ENCODE measurements at regions not wholly inside any gene's neighbourhood (a gene's known extent, or its start where the extent isn't known, plus 50 kb on each side); places are given as distances from the start of the nearest gene placed in this dataset.
"Not testable (repeated sequence)": the region's sequence is repeated elsewhere in the genome, so short reads cannot be mapped to it uniquely, and the experiment has no call there.

DNA sequence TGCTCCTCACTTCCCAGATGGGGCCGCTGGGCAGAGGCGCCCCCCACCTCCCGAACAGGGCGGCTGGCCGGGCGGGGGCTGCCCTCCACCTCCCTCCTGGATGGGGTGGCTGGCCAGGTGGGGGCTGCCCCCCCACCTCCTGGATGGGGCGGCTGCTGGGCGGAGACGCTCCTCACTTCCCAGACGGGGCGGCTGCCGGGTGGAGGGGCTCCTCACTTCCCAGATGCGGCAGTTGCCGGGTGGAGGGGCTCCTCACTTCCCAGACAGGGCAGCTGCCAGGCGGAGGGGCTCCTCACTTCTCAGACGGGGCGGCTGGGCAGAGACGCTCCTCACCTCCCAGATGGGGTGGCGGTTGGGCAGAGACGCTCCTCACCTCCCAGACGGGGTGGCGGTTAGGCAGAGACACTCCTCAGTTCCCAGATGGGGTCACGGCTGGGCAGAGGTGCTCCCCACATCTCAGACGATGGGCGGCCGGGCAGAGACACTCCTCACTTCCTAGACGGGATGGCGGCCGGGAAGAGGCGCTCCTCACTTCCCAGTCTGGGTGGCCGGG is 428.8 kb downstream of the FGF13 start:
- not testable (repeated sequence) for DNase-seq (ENCODE audit: low read depth in 2 of 2)

DNA sequence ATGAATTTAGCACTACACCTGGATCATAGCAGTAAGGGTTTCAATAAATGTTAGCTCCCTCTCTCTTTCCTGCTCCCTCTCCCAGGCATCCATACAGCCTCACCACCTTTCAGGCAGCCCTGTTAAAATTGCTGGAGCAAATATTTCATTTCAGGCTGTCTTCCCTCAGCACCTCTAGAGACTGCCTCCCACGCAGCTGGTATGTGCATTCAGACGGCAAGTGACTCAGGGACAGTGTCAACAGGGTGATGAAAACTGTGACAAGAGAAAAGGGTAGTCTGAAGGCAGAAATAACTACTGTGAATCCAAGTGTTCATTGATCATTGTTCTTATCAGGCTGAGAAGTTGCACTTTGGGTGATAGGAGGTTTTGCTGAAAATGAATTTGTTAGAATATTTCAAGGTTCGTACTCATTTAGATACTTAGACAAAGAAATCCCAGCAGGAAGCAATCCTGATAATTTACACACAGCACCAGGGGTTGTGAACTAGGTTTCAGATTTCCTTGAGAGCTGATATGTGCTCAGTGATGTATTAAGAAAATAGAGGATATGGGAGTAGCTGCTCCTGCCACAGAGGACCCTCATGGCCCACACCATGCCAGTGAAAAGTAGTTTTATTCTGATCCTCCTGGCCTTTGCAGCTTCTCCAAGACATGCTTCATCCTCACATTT is 424.2 kb downstream of the FGF13 start:
- DNase-seq (ENCODE audit: low read depth in 2 of 2) = no peak

DNA sequence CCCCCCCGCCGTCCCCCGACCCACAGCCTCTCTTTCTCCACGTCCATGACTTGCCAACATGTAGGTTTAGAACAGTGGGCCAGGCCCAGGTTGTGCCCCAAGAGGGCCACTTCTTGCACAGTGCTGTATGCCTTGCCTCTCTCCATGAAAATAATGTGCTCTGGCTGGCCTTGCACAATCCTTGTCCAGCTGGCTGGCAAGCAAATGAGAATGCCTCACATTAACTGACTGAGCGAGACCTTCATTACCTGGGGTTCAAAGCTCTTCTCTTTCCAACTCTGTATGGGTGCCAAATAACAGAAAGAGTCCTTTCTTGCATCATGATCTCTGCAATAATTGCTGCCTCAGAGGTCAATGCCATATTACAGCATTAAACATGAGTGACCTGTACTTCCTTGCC is 416.6 kb downstream of the FGF13 start:
- DNase-seq (ENCODE audit: low read depth in 2 of 2) = no peak

DNA sequence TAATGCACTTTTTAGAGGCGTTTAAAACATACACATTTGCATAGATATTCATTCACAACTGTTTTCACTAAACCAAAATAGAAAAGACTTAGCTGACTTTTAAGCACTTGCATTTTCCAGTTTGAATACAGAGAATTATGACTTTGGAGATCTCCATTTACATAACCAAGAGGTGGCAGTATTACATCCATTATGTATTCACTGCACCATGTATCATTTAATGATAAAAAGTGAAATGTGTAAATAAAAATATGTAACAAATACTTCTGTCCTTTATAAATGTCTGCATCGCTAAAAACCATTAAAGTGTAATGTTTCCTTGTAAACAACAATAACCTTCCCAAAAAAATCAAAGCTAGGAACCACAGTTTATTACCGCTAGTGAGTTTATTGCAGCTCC is 413.2 kb downstream of the FGF13 start:
- DNase-seq (ENCODE audit: low read depth in 2 of 2) = no peak

DNA sequence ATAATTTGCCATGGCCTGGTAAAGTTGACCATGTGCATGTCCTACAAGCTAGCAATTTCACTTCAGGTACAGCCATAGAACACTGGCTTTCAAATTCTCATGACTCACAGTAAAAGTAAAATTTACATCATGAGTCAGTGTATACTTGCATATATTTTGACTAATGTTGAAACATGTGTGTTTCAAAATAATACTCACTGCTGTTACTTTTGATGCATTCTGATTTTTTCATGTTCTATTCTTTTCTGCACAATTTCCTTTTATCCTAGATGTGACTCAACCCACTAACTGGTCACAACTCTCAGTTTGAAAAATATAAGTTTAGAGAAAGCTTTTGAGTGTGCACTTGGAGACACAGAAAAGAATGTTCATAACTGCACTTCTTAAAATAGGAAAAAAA is 365.7 kb downstream of the FGF13 start:
- no peak for DNase-seq (ENCODE audit: low read depth in 2 of 2)

DNA sequence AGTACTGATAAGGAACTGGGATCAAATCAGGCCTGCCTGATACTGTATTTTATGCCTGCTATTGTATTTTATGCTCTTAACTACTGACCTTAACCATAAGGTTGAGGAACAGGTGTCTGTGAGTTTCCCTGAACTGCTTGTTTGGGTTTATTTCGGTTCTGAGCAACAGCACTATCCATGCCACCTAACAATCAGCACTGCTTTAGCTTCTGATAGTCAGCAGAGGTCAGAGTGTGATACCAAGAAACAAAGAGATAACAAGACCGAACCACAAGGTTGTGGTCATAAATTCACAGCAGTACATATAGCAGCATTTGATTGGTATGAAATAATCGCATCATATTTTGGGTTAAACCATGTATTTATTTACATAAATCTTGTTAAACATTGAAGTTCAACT is 362.2 kb downstream of the FGF13 start:
- DNase-seq (ENCODE audit: low read depth in 2 of 2) = no peak

DNA sequence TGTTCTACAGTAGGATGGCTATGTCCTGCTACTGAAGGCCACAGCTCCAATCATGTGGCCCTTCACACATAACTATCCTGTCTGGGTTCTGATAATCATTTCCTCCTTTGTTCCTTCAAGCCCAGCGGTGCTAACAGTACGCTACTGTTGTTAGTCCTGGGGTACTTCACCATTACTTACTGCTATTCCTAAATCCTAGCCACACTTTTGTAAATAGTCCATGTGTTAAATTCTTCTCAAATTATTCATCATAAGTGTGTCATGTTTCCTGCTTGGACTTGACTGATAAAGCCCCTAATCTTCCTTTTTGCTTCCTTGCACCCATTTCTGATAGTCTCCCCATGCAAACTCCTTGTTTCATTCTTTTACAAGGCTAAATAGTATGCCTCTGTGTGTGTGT is 332.6 kb downstream of the FGF13 start:
- no peak for DNase-seq (ENCODE audit: low read depth in 2 of 2)

DNA sequence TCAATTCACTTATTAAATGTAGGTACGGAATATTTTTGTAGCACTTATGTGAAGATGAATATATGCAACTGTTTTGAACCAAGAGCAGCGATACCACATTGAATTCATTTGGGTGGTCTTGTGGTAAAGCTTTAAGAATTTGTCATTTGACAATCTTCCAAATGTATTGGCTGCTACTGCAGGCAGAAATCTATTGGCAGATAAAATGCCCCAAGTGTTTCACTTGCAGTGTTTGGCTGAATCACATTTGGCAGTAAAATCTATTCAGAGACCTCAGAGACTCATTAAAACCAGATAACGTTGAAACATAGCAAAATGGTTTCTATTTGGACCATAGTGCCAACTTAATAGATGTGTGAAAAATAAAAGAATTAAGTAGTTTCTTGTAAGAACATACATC is 303.4 kb downstream of the FGF13 start:
- no peak for DNase-seq (ENCODE audit: low read depth in 2 of 2)

DNA sequence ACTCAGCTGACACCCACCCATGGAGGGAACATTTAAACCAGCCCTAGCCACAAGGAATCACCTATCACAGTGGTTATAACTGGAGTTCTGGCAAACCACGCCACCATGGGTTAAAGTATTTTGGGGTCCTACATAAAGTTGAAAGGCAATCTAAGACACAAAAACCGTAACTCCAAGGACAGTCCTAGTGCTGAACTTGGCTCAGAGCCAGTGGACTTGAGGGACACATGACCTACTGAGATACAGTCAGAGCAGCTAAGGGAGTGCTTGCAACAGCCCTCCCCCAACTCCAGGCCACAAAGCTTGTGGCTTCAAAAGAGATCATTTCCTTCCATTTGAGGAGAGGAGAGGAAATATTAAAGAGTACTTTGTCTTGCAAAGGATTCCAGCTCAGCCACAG is 300.5 kb downstream of the FGF13 start:
- no peak for DNase-seq (ENCODE audit: low read depth in 2 of 2)

Measured in stimulated activated CD4-positive, alpha-beta T cell treated with anti-CD3 and anti-CD28 coated beads, Interleukin-12 subunit alpha, Interleukin-12 subunit beta, amount 100 ng/mL, for 24 hours (primary cell).